Keratinocyte (primary cell): ENCODE measurements at regions not wholly inside any gene's neighbourhood (a gene's known extent, or its start where the extent isn't known, plus 50 kb on each side); places are given as distances from the start of the nearest gene placed in this dataset.

Source experiments
- DNase-seq: peaks from one replicate; pipeline ENCODE4 v3.0.0-alpha.2; 2011; ENCODE audit warnings: low read depth, missing footprints, low spot score
- FAIRE-seq: peaks from 2 replicates; lab custom pipeline; 2011; peaks lifted over from hg19 to GRCh38; lab: Jason Lieb, UNC
- H2AFZ ChIP-seq: 2 replicates; pipeline ENCODE4 v1.6.0; 2012; ENCODE audit warnings: low read length, control low read depth, inconsistent platforms; ENCODE audit not compliant: control insufficient read depth
- H3K27ac ChIP-seq: 2 replicates; pipeline ENCODE4 v1.5.1; 2011; ENCODE audit warnings: low read length; ENCODE audit not compliant: control insufficient read depth, insufficient read depth
- H3K27me3 ChIP-seq: 3 replicates; pipeline ENCODE4 v1.6.0; 2011; ENCODE audit warnings: low read length; ENCODE audit not compliant: control insufficient read depth, insufficient read depth; ENCODE audit errors: extremely low read depth
- H3K36me3 ChIP-seq, 2 experiments: 2 replicates in 1 of 2; 3 replicates in 1 of 2; pipeline ENCODE4 v1.5.1; 2011; ENCODE audit warnings: low read length in 2 of 2, mild to moderate bottlenecking in 1 of 2; ENCODE audit not compliant: control insufficient read depth in 2 of 2, insufficient read depth in 2 of 2; ENCODE audit errors: extremely low read depth in 1 of 2
- H3K4me1 ChIP-seq: 3 replicates; pipeline ENCODE4 v1.5.1; 2011; ENCODE audit warnings: low read length; ENCODE audit not compliant: control insufficient read depth, insufficient read depth; ENCODE audit errors: extremely low read depth
- H3K4me2 ChIP-seq: 3 replicates; pipeline ENCODE4 v1.6.0; 2011; ENCODE audit warnings: low read depth, low read length; ENCODE audit not compliant: control insufficient read depth, insufficient read depth; ENCODE audit errors: extremely low read depth
- H3K4me3 ChIP-seq, 3 experiments: fragments of 200-600 bp in 1 of 3; sonication (generic) in 1 of 3; 2 replicates in 2 of 3; 3 replicates in 1 of 3; pipeline ENCODE4 v1.5.1; 2011 to 2016; ENCODE audit warnings: low read length in 3 of 3, mild to moderate bottlenecking in 3 of 3, control low read depth in 2 of 3, inconsistent platforms in 1 of 3, low read depth in 1 of 3, mixed read lengths in 1 of 3, mixed run types in 1 of 3, moderate library complexity in 1 of 3; ENCODE audit not compliant: control insufficient read depth in 2 of 3, insufficient read depth in 2 of 3; ENCODE audit errors: extremely low read depth in 1 of 3
- H3K79me2 ChIP-seq: 2 replicates; pipeline ENCODE4 v1.6.0; 2012; ENCODE audit warnings: low read length; ENCODE audit not compliant: control insufficient read depth, insufficient read depth
- H3K9ac ChIP-seq: 3 replicates; pipeline ENCODE4 v1.6.0; 2011; ENCODE audit warnings: low read length; ENCODE audit not compliant: control insufficient read depth, insufficient read depth; ENCODE audit errors: extremely low read depth
- H3K9me1 ChIP-seq: 3 replicates; pipeline ENCODE4 v1.6.0; 2011; ENCODE audit warnings: low read length; ENCODE audit not compliant: control insufficient read depth, insufficient read depth; ENCODE audit errors: extremely low read depth
- H3K9me3 ChIP-seq: 2 replicates; pipeline ENCODE4 v1.5.1; 2012; ENCODE audit warnings: low read depth, low read length; ENCODE audit not compliant: control insufficient read depth
- H4K20me1 ChIP-seq: 3 replicates; pipeline ENCODE4 v1.6.0; 2011; ENCODE audit warnings: low read length; ENCODE audit not compliant: control insufficient read depth, insufficient read depth; ENCODE audit errors: extremely low read depth
- CTCF ChIP-seq, 3 experiments: IDR thresholded peaks in 1 of 3; conservative IDR thresholded peaks in 1 of 3; optimal IDR thresholded peaks in 1 of 3; 2 replicates in 2 of 3; 3 replicates in 1 of 3; pipeline versions ENCODE3 to v1.5.1; 2011; ENCODE audit warnings: low read length in 3 of 3, mild to moderate bottlenecking in 3 of 3, moderate library complexity in 2 of 3, control low read depth in 1 of 3, inconsistent platforms in 1 of 3; ENCODE audit not compliant: insufficient read depth in 2 of 3; ENCODE audit errors: extremely low read depth in 1 of 3
- EZH2 ChIP-seq: IDR thresholded peaks from one replicate; pipeline ENCODE4 v1.6.1; 2012; ENCODE audit warnings: inconsistent platforms, mild to moderate bottlenecking, low read length, moderate library complexity
- dilution Hi-C: fragments of 300-500 bp; cut with MboI; formaldehyde crosslinking; loops from one replicate; pipeline ENCODE4 v1.7.0; 2020; ENCODE audit warnings: low sequenced_read_pairs; ENCODE audit not compliant: extremely low pct_ligation_motif_present

GRCh38 chr2:146451972-146452371 lies 1392.9 kb upstream of the ACVR2A start:
- Histone ChIP-seq H3K9me3 (no peaks in the 10 kb centered on the region), H3K4me1 (no peaks in the 10 kb centered on the region), H3K36me3 (no peaks in the 10 kb centered on the region), H3K9ac (no peak overlapping the region), H3K4me3 (no peak overlapping the region), H2AFZ (no peak overlapping the region), H3K9me1 (no peaks in the 10 kb centered on the region), H3K79me2 (no peaks in the 10 kb centered on the region), H3K27ac (no peak overlapping the region), H4K20me1 (no peaks in the 10 kb centered on the region), H3K27me3 (no peaks in the 10 kb centered on the region), H3K4me2 (no peak overlapping the region)
- DNase-seq (no peak), FAIRE-seq (no peak)
- dilution Hi-C loops: no loop called here
- TF ChIP-seq EZH2: no peak
- no peak for TF ChIP-seq CTCF (optimal IDR thresholded peaks at IDR 0.05 in 1 of 3, IDR thresholded peaks at IDR 0.05 in 1 of 3, conservative IDR thresholded peaks at IDR 0.05 in 1 of 3; ENCODE audit: extremely low read depth in 1 of 3, insufficient read depth in 2 of 3, low read length in 3 of 3)

GRCh38 chr2:146450131-146450530 lies 1394.7 kb upstream of the ACVR2A start:
- H2AFZ ChIP-seq: no peak overlapping the region
- no peaks in the 10 kb centered on the region for H3K9me3 ChIP-seq
- H3K27ac ChIP-seq: no peak overlapping the region
- no peak overlapping the region for H3K4me2 ChIP-seq
- no peak for TF ChIP-seq CTCF (optimal IDR thresholded peaks at IDR 0.05 in 1 of 3, IDR thresholded peaks at IDR 0.05 in 1 of 3, conservative IDR thresholded peaks at IDR 0.05 in 1 of 3; ENCODE audit: extremely low read depth in 1 of 3, insufficient read depth in 2 of 3, low read length in 3 of 3)
- no peak for TF ChIP-seq EZH2
- no peak overlapping the region for H3K4me3 ChIP-seq
- dilution Hi-C loops: no loop called here
- H3K79me2 ChIP-seq: no peaks in the 10 kb centered on the region
- no peaks in the 10 kb centered on the region for H3K36me3 ChIP-seq
- no peaks in the 10 kb centered on the region for H3K27me3 ChIP-seq
- H3K9ac ChIP-seq: no peak overlapping the region
- H3K4me1 ChIP-seq: no peaks in the 10 kb centered on the region
- no peak for FAIRE-seq
- H4K20me1 ChIP-seq: no peaks in the 10 kb centered on the region
- no peak for DNase-seq
- no peaks in the 10 kb centered on the region for H3K9me1 ChIP-seq
